WTC11 (cell line): ENCODE measurements at regions not wholly inside any gene's neighbourhood (a gene's known extent, or its start where the extent isn't known, plus 50 kb on each side); places are given as distances from the start of the nearest gene placed in this dataset.

Source experiments
- ATAC-seq: fragments of 200-7000 bp; cut with Tn5 transposase; 2 replicates; pipeline ENCODE4 v1.10.0; 2021; ENCODE audit warnings: mild to moderate bottlenecking, moderate library complexity
- CTCF ChIA-PET: fragments of 300-600 bp; sonication (Branson Sonifier 250); formaldehyde crosslinking; loops from one replicate; lab custom pipeline; 2021; ENCODE audit warnings: antibody characterized with exemption; lab: Charles Lee
- POLR2A ChIA-PET: fragments of 350-600 bp; sonication (Branson Sonifier 250); formaldehyde crosslinking; loops from one replicate; lab custom pipeline; 2021; ENCODE audit warnings: antibody characterized with exemption; lab: Charles Lee
- DNase-seq: peaks from one replicate; pipeline ENCODE4 v3.0.0; 2021; ENCODE audit warnings: low spot score
- H3K27ac Mint-ChIP-seq: 2 replicates; pipeline ENCODE4 v1.8.0; 2021; ENCODE audit warnings: mixed read lengths
- H3K27me3 Mint-ChIP-seq: 2 replicates; pipeline ENCODE4 v1.8.0; 2021; ENCODE audit warnings: low read depth, mild to moderate bottlenecking, moderate library complexity, mixed read lengths
- H3K36me3 Mint-ChIP-seq: 2 replicates; pipeline ENCODE4 v1.8.0; 2021; ENCODE audit warnings: mixed read lengths
- H3K4me1 Mint-ChIP-seq: 2 replicates; pipeline ENCODE4 v1.8.0; 2022; ENCODE audit warnings: mixed read lengths
- H3K4me3 Mint-ChIP-seq: 2 replicates; pipeline ENCODE4 v1.8.0; 2021; ENCODE audit warnings: mild to moderate bottlenecking, moderate library complexity, mixed read lengths
- H3K9me3 Mint-ChIP-seq: 2 replicates; pipeline ENCODE4 v1.8.0; 2021; ENCODE audit warnings: mixed read lengths
- FOXJ3 ChIP-seq: sonication (generic); formaldehyde crosslinking; IDR thresholded peaks from 2 replicates; pipeline ENCODE4 v1.9.0; 2021; ENCODE audit warnings: missing genetic modification reagents, mild to moderate bottlenecking, borderline replicate concordance
- GABPB1 ChIP-seq: sonication (generic); formaldehyde crosslinking; IDR thresholded peaks from 2 replicates; pipeline ENCODE4 v1.8.1; 2023; ENCODE audit warnings: mild to moderate bottlenecking, missing genetic modification reagents
- GTF2I ChIP-seq: fragments of 250-450 bp; sonication (Bioruptor Pico); conservative IDR thresholded peaks from 2 replicates; pipeline ENCODE4 v1.4.0; 2021; ENCODE audit warnings: mild to moderate bottlenecking
- JAZF1 ChIP-seq: fragments of 250-450 bp; sonication (Bioruptor Pico); IDR thresholded peaks from 2 replicates; pipeline ENCODE4 v1.9.0; 2021; ENCODE audit warnings: moderate library complexity, mild to moderate bottlenecking, inconsistent platforms
- PRDM15 ChIP-seq: sonication (generic); formaldehyde crosslinking; IDR thresholded peaks from 2 replicates; pipeline ENCODE4 v1.8.0; 2022; ENCODE audit warnings: missing genetic modification reagents
- SMAD3 ChIP-seq: sonication (generic); formaldehyde crosslinking; IDR thresholded peaks from 2 replicates; pipeline ENCODE4 v1.8.0; 2022; ENCODE audit warnings: missing genetic modification reagents, mild to moderate bottlenecking, borderline replicate concordance
- TEAD1 ChIP-seq: sonication (generic); formaldehyde crosslinking; IDR thresholded peaks from 2 replicates; pipeline ENCODE4 v1.8.0; 2022; ENCODE audit warnings: mild to moderate bottlenecking, missing genetic modification reagents
- ZNF396 ChIP-seq: fragments of 250-450 bp; sonication (Bioruptor Pico); IDR thresholded peaks from 2 replicates; pipeline ENCODE4 v1.8.0; 2021; ENCODE audit warnings: mild to moderate bottlenecking, moderate library complexity, borderline replicate concordance
- ZNF423 ChIP-seq: fragments of 250-450 bp; sonication (Bioruptor Pico); IDR thresholded peaks from 2 replicates; pipeline ENCODE4 v2.1.2; 2022; ENCODE audit warnings: mild to moderate bottlenecking, moderate library complexity
- TF ChIP-seq, protein P1 (sequence below): fragments of 250-450 bp; sonication (Bioruptor Pico); IDR thresholded peaks from 2 replicates; pipeline ENCODE4 v1.9.0; 2021; ENCODE audit warnings: mild to moderate bottlenecking, borderline replicate concordance
- TF ChIP-seq, protein P2 (sequence below): fragments of 250-450 bp; sonication (Bioruptor Pico); conservative IDR thresholded peaks from 2 replicates; pipeline ENCODE4 v1.9.0; 2021; ENCODE audit warnings: mild to moderate bottlenecking
- TF ChIP-seq, protein P3 (sequence below): sonication (generic); formaldehyde crosslinking; conservative IDR thresholded peaks from 2 replicates; pipeline ENCODE4 v1.8.1; 2023; ENCODE audit warnings: mild to moderate bottlenecking, low read depth, missing genetic modification reagents, moderate library complexity

- no peak for DNase-seq
- TF ChIP-seq TEAD1 (CRISPR knock-in tag) (no peak), SMAD3 (no peak), ZNF396 (CRISPR knock-in tag) (no peak), JAZF1 (CRISPR knock-in tag) (no peak), ZNF423 (CRISPR knock-in tag) (no peak), FOXJ3 (CRISPR knock-in tag) (no peak), GTF2I (no peak), GABPB1 (CRISPR knock-in tag) (no peak)
- TF ChIP-seq, protein P1, sequence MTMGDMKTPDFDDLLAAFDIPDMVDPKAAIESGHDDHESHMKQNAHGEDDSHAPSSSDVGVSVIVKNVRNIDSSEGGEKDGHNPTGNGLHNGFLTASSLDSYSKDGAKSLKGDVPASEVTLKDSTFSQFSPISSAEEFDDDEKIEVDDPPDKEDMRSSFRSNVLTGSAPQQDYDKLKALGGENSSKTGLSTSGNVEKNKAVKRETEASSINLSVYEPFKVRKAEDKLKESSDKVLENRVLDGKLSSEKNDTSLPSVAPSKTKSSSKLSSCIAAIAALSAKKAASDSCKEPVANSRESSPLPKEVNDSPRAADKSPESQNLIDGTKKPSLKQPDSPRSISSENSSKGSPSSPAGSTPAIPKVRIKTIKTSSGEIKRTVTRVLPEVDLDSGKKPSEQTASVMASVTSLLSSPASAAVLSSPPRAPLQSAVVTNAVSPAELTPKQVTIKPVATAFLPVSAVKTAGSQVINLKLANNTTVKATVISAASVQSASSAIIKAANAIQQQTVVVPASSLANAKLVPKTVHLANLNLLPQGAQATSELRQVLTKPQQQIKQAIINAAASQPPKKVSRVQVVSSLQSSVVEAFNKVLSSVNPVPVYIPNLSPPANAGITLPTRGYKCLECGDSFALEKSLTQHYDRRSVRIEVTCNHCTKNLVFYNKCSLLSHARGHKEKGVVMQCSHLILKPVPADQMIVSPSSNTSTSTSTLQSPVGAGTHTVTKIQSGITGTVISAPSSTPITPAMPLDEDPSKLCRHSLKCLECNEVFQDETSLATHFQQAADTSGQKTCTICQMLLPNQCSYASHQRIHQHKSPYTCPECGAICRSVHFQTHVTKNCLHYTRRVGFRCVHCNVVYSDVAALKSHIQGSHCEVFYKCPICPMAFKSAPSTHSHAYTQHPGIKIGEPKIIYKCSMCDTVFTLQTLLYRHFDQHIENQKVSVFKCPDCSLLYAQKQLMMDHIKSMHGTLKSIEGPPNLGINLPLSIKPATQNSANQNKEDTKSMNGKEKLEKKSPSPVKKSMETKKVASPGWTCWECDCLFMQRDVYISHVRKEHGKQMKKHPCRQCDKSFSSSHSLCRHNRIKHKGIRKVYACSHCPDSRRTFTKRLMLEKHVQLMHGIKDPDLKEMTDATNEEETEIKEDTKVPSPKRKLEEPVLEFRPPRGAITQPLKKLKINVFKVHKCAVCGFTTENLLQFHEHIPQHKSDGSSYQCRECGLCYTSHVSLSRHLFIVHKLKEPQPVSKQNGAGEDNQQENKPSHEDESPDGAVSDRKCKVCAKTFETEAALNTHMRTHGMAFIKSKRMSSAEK (CRISPR knock-in tag) = no peak
- TF ChIP-seq, protein P2, sequence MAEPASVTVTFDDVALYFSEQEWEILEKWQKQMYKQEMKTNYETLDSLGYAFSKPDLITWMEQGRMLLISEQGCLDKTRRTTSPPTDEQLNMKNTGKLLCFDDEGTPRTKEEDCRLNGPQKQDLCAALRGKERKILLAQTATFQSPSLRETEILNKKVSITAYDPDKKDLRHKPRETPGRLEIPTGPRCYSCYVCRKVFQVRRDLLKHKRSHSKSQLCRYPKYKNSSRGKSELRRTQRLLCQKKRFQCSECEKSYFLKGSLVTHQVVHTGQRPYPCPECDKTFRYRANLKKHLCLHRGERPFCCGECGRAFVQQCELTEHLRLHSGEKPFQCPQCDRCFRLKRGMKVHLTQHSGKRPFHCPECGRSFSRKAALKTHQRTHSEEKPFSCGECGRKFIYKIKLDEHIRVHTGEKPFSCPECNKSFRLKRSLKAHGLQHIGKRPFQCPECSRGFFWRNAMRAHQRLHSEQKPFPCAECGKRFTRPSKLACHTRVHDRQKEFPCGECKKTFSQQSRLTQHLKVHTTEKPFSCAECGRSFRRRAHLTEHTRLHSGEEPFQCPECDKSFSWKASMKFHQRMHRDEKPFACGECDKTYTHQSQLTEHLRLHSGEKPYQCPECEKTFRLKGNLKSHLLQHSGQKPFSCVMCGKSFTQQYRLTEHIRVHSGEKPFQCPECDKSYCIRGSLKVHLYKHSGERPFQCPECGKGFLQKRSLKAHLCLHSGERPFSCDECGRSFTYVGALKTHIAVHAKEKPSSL (CRISPR knock-in tag) = no peak
- TF ChIP-seq, all 79 proteins: peak for 0
- Mint-ChIP-seq H3K4me3 (no peak overlapping the region), H3K4me1 (peaks cover 11% of the 10 kb centered on the region; the same call in 1 of the 2 replicates), H3K27me3 (no peaks in the 10 kb centered on the region), H3K9me3 (no peaks in the 10 kb centered on the region; the same call in 1 of the 2 replicates), H3K36me3 (peaks cover 5% of the 10 kb centered on the region), H3K27ac (no peak overlapping the region)
- POLR2A ChIA-PET = no interaction called here
- no peak for ATAC-seq
- CTCF ChIA-PET = interaction anchor here (0.7 to 1.2 kb wide), 2 partner anchors 142 to 158 kb away, joined by 3 read pairs; no protein-coding TSS in a partner anchor
Measured at GRCh38 chr18:23365602-23366001, 87.5 kb upstream of the RIOK3 start.

GRCh38 chr18:23369266-23369665 lies 83.8 kb upstream of the RIOK3 start:
- Mint-ChIP-seq H3K27me3 (no peaks in the 10 kb centered on the region), H3K27ac (no peak overlapping the region), H3K4me3 (no peak overlapping the region), H3K4me1 (peaks cover 17% of the 10 kb centered on the region), H3K36me3 (no peaks in the 10 kb centered on the region), H3K9me3 (no peaks in the 10 kb centered on the region)
- ATAC-seq (peak; percentile 28), DNase-seq (no peak)
- TF ChIP-seq, protein P3, sequence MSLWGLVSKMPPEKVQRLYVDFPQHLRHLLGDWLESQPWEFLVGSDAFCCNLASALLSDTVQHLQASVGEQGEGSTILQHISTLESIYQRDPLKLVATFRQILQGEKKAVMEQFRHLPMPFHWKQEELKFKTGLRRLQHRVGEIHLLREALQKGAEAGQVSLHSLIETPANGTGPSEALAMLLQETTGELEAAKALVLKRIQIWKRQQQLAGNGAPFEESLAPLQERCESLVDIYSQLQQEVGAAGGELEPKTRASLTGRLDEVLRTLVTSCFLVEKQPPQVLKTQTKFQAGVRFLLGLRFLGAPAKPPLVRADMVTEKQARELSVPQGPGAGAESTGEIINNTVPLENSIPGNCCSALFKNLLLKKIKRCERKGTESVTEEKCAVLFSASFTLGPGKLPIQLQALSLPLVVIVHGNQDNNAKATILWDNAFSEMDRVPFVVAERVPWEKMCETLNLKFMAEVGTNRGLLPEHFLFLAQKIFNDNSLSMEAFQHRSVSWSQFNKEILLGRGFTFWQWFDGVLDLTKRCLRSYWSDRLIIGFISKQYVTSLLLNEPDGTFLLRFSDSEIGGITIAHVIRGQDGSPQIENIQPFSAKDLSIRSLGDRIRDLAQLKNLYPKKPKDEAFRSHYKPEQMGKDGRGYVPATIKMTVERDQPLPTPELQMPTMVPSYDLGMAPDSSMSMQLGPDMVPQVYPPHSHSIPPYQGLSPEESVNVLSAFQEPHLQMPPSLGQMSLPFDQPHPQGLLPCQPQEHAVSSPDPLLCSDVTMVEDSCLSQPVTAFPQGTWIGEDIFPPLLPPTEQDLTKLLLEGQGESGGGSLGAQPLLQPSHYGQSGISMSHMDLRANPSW (CRISPR knock-in tag) = no peak
- 0 out of 2 replicates have a peak, but pooled peaks have one; percentile 24 for TF ChIP-seq PRDM15
- CTCF ChIA-PET = interaction anchor here (2.5 kb wide), 1 partner anchor 10 kb away, joined by 12 read pairs; no protein-coding TSS in a partner anchor
- POLR2A ChIA-PET = no interaction called here
